Esophagus muscularis mucosa (tissue), 4 donors: ENCODE measurements at regions not wholly inside any gene's neighbourhood (a gene's known extent, or its start where the extent isn't known, plus 50 kb on each side); places are given as distances from the start of the nearest gene placed in this dataset.

Experiments used
- DNase-seq: peaks from one replicate; pipeline ENCODE4 v3.0.0-alpha.2; 2017; ENCODE audit errors: extremely low spot score
- H3K27ac ChIP-seq, 4 donors: fragments of 200-600 bp; sonication (generic); replicated peaks in 1 of 4; 1 replicate in 3 of 4; 2 replicates in 1 of 4; pipeline ENCODE4 v1.5.1; 2016 to 2019; ENCODE audit warnings: mild to moderate bottlenecking in 1 of 4
- H3K27me3 ChIP-seq, 4 donors: fragments of 200-600 bp; sonication (generic); one replicate each; pipeline versions ENCODE4 v1.5.1 to v1.6.0; 2016 to 2019
- H3K36me3 ChIP-seq, 4 donors: fragments of 200-600 bp; sonication (generic); one replicate each; pipeline ENCODE4 v1.5.1; 2016 to 2019
- H3K4me1 ChIP-seq, 4 donors: fragments of 200-600 bp; sonication (generic); one replicate each; pipeline ENCODE4 v1.5.1; 2016 to 2019
- H3K4me3 ChIP-seq, 4 donors: fragments of 200-600 bp; sonication (generic); 1 replicate in 2 of 4; 2 replicates in 2 of 4; pipeline ENCODE4 v1.5.1; 2016 to 2019; ENCODE audit warnings: mild to moderate bottlenecking in 4 of 4, moderate library complexity in 1 of 4
- H3K9me3 ChIP-seq, 4 donors: fragments of 200-600 bp; sonication (generic); 1 replicate in 3 of 4; 2 replicates in 1 of 4; pipeline ENCODE4 v1.5.1; 2016 to 2019
- EP300 ChIP-seq: sonication (generic); formaldehyde crosslinking; IDR thresholded peaks from one replicate; pipeline ENCODE4 v1.6.1; 2017; ENCODE audit warnings: antibody characterized with exemption
- POLR2A ChIP-seq: fragments of 450-650 bp; IDR thresholded peaks from one replicate; pipeline ENCODE4 v1.6.1; 2017; ENCODE audit warnings: antibody characterized with exemption, moderate library complexity, mild to moderate bottlenecking, low read depth
- POLR2AphosphoS5 ChIP-seq, 2 donors: sonication (generic); formaldehyde crosslinking; IDR thresholded peaks; one replicate each; pipeline ENCODE4 v1.6.1; 2017; ENCODE audit warnings: antibody characterized with exemption in 2 of 2
- WGBS: methylation state at CpG from one replicate; pipeline ENCODE4 v1.1.5; 2018; 5-methylcytosine and 5-hydroxymethylcytosine counted together
- intact Hi-C: fragments of 100-400 bp; cut with DNase I; formaldehyde crosslinking; loops from one replicate; pipeline ENCODE4 v1.15.1; 2023
- TF ChIP-seq, protein P1 (sequence below), 3 experiments: fragments of 200-600 bp in 2 of 3; fragments of 450-650 bp in 1 of 3; sonication (generic) in 2 of 3; IDR thresholded peaks; one replicate each; pipeline ENCODE4 v1.5.1; 2017 to 2019; ENCODE audit warnings: antibody characterized with exemption in 3 of 3, mild to moderate bottlenecking in 2 of 3, moderate library complexity in 1 of 3

DNA sequence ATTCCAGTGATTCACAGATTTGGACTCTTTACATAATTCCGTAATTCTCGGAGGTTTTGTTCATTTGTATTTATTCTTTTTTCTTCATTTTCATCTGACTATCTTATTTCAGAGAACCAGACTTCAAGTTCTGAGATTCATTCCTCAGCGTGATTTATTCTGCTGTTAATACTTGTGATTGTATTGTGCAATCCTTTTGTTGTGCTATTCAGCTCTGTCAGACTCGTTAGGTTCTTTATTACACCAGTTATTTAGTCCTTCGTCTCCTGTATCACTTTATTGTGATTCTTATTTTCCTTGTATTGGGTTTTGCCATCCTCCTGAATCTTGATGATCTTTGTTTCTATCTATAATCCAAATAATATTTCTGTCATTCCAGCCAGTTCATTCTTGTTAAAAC is 529.3 kb upstream of the LRRTM4 start:
- whole genome bisulfite sequencing, result 87% methylated on average over 5 of the region's 5 CpGs
- intact Hi-C loops, result no loop called here
- Histone ChIP-seq H3K27me3 (no peaks in the 10 kb centered on the region), H3K27ac (no peak overlapping the region), H3K9me3 (peaks cover 0 to 31% (median 1%) of the 10 kb centered on the region in 4 donors), H3K4me3 (no peak overlapping the region), H3K4me1 (no peaks in the 10 kb centered on the region), H3K36me3 (no peaks in the 10 kb centered on the region)
- no peak for DNase-seq
- TF ChIP-seq, protein P1, sequence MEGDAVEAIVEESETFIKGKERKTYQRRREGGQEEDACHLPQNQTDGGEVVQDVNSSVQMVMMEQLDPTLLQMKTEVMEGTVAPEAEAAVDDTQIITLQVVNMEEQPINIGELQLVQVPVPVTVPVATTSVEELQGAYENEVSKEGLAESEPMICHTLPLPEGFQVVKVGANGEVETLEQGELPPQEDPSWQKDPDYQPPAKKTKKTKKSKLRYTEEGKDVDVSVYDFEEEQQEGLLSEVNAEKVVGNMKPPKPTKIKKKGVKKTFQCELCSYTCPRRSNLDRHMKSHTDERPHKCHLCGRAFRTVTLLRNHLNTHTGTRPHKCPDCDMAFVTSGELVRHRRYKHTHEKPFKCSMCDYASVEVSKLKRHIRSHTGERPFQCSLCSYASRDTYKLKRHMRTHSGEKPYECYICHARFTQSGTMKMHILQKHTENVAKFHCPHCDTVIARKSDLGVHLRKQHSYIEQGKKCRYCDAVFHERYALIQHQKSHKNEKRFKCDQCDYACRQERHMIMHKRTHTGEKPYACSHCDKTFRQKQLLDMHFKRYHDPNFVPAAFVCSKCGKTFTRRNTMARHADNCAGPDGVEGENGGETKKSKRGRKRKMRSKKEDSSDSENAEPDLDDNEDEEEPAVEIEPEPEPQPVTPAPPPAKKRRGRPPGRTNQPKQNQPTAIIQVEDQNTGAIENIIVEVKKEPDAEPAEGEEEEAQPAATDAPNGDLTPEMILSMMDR (IDR thresholded peaks at IDR 0.05), result no peak
- TF ChIP-seq POLR2A (no peak), POLR2AphosphoS5 (IDR thresholded peaks at IDR 0.05) (no peak), EP300 (no peak)

GRCh38 chr2:78056976-78057375 is 534.8 kb upstream of the LRRTM4 start:
- no peak for DNase-seq
- H3K4me1 ChIP-seq, result no peaks in the 10 kb centered on the region
- intact Hi-C loops, result no loop called here
- H3K9me3 ChIP-seq, result peaks cover 0 to 8% (median 0%) of the 10 kb centered on the region in 4 donors
- no peak overlapping the region for H3K27ac ChIP-seq
- H3K4me3 ChIP-seq, result no peak overlapping the region
- TF ChIP-seq, protein P1 (IDR thresholded peaks at IDR 0.05), result no peak
- TF ChIP-seq POLR2AphosphoS5 (IDR thresholded peaks at IDR 0.05), result no peak
- no peak for TF ChIP-seq POLR2A
- TF ChIP-seq EP300, result no peak
- H3K27me3 ChIP-seq, result no peaks in the 10 kb centered on the region
- H3K36me3 ChIP-seq, result no peaks in the 10 kb centered on the region

GRCh38 chr2:78061301-78061700 is 539.1 kb upstream of the LRRTM4 start:
- Histone ChIP-seq H3K27ac (no peak overlapping the region), H3K4me1 (no peaks in the 10 kb centered on the region), H3K27me3 (no peaks in the 10 kb centered on the region), H3K4me3 (no peak overlapping the region), H3K9me3 (no peaks in the 10 kb centered on the region), H3K36me3 (no peaks in the 10 kb centered on the region)
- intact Hi-C loops, result no loop called here
- WGBS, result 84% methylated on average over 2 of the region's 2 CpGs
- DNase-seq, result no peak
- TF ChIP-seq POLR2A, result no peak
- no peak for TF ChIP-seq EP300
- TF ChIP-seq POLR2AphosphoS5 (IDR thresholded peaks at IDR 0.05), result no peak
- TF ChIP-seq, protein P1 (IDR thresholded peaks at IDR 0.05), result no peak

- intact Hi-C loops, result no loop called here
- H3K9me3 ChIP-seq, result no peaks in the 10 kb centered on the region
- H3K36me3 ChIP-seq, result no peaks in the 10 kb centered on the region
- no peak overlapping the region for H3K27ac ChIP-seq
- H3K4me1 ChIP-seq, result no peaks in the 10 kb centered on the region
- 93% methylated on average over 5 of the region's 5 CpGs for WGBS
- no peak overlapping the region for H3K4me3 ChIP-seq
- no peak for DNase-seq
- no peaks in the 10 kb centered on the region for H3K27me3 ChIP-seq
- TF ChIP-seq, protein P1 (IDR thresholded peaks at IDR 0.05), result no peak
- TF ChIP-seq POLR2AphosphoS5 (IDR thresholded peaks at IDR 0.05), result no peak
- no peak for TF ChIP-seq POLR2A
- no peak for TF ChIP-seq EP300
These were observed 539.6 kb upstream of the LRRTM4 start for GRCh38 chr2:78061732-78062131.

DNA sequence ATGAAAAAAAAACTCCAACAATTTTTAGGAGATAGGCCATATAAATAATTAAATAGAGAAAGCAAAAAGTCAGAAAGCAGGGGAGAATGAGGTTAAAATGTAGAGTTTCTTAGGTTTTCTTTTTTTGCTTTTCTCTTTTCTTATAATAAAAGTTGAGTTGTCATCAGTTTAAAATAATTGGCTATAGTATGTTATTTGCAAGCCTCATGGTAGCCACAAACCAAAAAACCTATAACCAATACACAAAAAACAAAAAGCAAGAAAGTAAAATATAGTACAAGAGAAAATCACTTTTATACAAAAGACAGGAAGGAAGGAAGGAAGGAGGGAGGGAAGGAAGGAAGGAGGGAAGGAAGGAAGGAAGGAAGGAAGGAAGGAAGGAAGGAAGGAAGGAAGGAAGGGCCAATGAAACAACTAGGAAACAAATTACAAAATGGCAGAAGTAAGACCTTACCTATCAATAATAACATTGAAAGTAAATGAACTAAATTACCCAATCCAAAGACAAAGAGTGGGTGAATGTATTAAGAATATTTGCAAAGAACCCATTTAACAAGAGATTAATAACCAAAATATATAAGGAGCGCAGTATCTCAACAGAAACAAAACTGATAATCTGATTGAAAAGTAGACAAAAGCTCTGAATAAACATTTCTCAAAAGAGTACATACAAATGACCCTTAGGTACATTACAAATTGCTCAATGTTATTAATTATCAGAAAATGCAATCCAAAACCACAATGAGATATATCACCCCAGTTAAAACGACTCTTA is 541.3 kb upstream of the LRRTM4 start:
- no peak for DNase-seq
- Histone ChIP-seq H3K27ac (no peak overlapping the region), H3K9me3 (no peaks in the 10 kb centered on the region), H3K27me3 (no peaks in the 10 kb centered on the region), H3K36me3 (no peaks in the 10 kb centered on the region), H3K4me1 (no peaks in the 10 kb centered on the region), H3K4me3 (no peak overlapping the region)
- 91% methylated on average over 2 of the region's 2 CpGs for WGBS
- TF ChIP-seq EP300, result no peak
- no peak for TF ChIP-seq POLR2AphosphoS5 (IDR thresholded peaks at IDR 0.05)
- TF ChIP-seq POLR2A, result no peak
- TF ChIP-seq, protein P1 (IDR thresholded peaks at IDR 0.05), result no peak
- intact Hi-C loops, result no loop called here
